HG02763 (cell line): ENCODE measurements at regions not wholly inside any gene's neighbourhood (a gene's known extent, or its start where the extent isn't known, plus 50 kb on each side); places are given as distances from the start of the nearest gene placed in this dataset.
A peak's percentile ranks its signal among the peaks of the same experiment; 100 is the strongest.

ENCODE experiments used
- ATAC-seq: cut with Tn5 transposase; IDR thresholded peaks from one replicate; pipeline ENCODE4 v1.9.1; 2021; ENCODE audit warnings: mild to moderate bottlenecking, moderate library complexity; ENCODE audit not compliant: unreplicated experiment

- ATAC-seq: no peak
Observed at GRCh38 chr12:87930033-87930432, 99.2 kb downstream of the C12orf50 start.

GRCh38 chr12:87929346-87929745, 99.9 kb downstream of the C12orf50 start:
- ATAC-seq: no peak

- no peak for ATAC-seq
Observed at GRCh38 chr12:87928031-87928430, 101.2 kb downstream of the C12orf50 start.

GRCh38 chr12:87925021-87925420, 104.2 kb downstream of the C12orf50 start:
- ATAC-seq: no peak

DNA sequence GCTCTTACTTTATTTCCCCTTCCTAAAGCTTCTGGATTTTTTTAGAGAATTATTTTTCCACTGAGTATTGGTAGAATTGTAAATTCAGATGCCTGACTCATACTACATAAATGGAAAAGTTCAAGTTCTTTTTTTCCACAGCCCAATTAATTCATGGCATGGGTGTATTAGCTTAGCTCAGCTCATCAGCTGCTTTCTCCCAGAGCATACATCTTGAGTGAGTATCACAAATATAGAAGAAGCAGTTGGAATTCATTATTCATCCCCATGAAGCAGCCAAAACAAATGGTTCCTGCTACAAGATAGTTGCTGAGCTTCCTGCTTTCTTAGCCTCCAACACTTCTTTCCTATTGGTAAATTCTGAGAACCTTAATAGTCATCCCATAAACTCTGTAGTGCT, 105.1 kb downstream of the C12orf50 start:
- no peak for ATAC-seq

DNA sequence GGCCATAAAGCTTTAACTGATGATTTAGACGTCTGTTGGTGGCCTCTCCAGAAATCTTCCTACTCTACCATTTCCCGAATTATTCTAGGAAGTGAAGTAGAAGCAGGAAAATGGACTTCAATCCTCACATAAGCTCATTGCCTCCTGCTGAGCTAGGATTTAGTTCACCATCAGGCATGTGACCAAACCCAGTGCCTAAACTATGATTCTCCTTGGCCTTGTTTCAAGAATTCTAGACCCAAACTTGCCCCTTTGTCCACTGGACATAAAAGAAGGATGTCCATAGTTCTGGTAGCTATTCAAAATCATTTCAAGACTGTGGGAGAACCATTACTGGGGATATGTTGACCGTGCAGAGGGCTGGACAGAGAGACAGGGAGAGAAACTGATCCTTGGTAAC, 105.8 kb downstream of the C12orf50 start:
- ATAC-seq: no peak

DNA sequence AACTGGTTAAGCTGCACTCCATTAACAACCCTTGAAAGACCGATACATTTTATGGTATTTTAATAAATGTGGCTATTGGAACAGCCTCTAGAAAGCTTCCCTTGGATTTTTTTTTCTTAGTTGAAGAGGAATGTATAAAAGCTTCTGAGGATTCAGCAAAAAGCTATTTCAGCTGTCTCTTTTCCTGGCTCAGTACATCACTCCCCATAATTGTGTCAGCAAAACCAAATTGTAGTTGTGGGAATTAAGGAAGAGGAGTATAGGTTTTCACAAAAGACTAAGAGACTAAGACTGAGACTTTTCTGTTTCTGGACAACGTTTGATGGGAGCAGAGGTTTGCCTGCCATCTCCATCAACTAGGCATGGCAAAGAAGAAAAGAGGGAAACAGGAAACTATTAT, 106.5 kb downstream of the C12orf50 start:
- no peak for ATAC-seq

- ATAC-seq: no peak
Observed at GRCh38 chr12:87921621-87922020, 107.6 kb downstream of the C12orf50 start.

GRCh38 chr12:87920139-87920538, 109.1 kb downstream of the C12orf50 start:
- no peak for ATAC-seq

DNA sequence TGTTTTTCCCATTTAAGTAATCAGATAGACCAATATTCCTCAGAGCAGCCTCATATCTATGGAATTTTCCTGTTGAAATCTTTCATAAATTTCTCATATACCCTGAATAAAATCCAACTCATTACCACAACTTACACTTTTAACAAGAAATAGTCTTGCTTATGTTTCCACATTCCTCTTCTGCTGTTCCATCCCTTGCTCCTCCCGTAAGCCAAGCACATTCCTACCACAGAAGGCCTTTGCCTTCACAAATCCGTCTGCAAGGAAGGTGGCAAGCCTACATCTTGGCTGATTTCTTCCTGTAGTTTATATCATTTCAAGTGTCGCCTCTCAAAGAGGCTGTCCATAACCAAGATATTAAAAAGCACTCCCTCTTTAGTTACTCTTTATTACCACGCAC, 127.7 kb downstream of the C12orf50 start:
- ATAC-seq: no peak

GRCh38 chr12:87897662-87898061, 131.5 kb downstream of the C12orf50 start:
- no peak for ATAC-seq

DNA sequence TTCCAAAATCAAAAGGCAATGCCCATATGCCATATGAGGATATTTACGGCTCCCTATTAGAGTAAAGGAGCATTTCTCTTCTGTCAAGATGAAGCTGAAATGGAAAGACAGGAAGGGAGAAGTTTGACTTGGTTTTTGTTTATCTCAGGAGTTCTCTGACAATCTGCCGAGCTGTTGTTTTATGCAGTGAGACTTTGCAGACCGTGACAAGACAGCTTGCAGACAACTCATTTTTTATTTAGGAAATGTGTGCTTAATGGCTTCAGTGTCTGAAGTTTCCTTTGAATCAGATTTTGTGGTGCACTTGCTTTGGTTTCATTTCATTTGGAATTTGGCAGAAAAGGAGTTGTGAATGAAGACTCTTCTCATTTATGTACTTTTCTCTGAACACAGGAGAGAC, 145.4 kb downstream of the C12orf50 start:
- no peak for ATAC-seq

- no peak for ATAC-seq
Observed at GRCh38 chr12:87879141-87879540, 150.1 kb downstream of the C12orf50 start.

GRCh38 chr12:87870493-87871460, 158.4 kb downstream of the C12orf50 start:
- no peak for ATAC-seq

- no peak for ATAC-seq
Observed at GRCh38 chr12:87870061-87870460, 159.1 kb downstream of the C12orf50 start.

DNA sequence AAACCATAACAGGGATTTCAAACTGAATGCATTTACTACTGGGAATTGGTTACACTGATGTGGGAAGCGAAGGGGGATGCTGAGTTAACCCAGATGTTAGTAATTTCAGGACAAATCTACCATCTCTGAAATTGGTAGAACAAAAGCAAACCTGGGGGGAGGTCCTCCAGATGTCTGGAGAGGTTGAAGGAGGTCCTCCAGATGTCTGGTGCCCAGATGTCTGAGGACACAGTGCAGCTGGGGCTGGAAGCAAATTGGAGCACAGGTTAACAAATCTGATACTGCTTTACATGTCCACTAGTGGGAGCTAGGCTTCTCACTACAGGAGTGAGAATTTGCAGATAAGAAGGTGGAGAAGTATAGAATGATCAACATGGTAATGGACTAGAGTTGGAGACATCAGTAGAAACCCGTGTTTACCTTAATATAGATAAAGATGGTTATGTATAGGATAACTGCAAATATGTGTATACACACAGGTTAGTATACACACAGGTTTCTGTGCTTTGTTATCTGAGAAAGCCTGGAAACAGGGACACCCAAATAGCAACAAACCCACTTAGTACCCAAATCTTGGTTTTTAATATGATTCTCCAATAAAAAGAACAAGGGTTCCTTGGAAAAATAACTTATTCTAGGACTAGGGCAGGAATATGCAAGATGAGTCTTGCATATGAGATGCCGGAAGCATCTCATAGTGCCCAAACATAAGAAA, 162.5 kb downstream of the C12orf50 start:
- peak; percentile 42 for ATAC-seq

DNA sequence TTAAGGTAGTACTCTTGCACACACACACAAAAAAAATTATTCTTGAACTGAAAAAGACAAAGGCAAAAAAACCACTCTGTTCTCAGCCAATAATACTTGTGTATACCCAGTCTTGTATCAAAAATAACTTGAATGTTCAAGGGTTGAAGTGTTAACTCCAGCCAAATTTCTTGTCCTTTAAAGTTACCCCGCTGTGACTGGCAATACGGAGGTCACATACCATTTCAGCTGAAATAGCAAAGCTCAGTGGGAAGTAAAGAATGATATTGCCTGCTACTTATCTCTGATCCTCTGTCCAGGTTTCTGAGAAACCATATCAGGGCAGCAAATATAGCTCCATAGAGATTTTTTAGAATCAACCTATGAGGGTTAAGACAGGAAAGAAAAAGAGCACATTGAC, 167.4 kb downstream of the C12orf50 start:
- ATAC-seq: no peak

- no peak for ATAC-seq
Observed at GRCh38 chr12:87853448-87854003, 175.7 kb downstream of the C12orf50 start.

GRCh38 chr12:87849074-87849473, 180.1 kb downstream of the C12orf50 start:
- ATAC-seq: no peak

DNA sequence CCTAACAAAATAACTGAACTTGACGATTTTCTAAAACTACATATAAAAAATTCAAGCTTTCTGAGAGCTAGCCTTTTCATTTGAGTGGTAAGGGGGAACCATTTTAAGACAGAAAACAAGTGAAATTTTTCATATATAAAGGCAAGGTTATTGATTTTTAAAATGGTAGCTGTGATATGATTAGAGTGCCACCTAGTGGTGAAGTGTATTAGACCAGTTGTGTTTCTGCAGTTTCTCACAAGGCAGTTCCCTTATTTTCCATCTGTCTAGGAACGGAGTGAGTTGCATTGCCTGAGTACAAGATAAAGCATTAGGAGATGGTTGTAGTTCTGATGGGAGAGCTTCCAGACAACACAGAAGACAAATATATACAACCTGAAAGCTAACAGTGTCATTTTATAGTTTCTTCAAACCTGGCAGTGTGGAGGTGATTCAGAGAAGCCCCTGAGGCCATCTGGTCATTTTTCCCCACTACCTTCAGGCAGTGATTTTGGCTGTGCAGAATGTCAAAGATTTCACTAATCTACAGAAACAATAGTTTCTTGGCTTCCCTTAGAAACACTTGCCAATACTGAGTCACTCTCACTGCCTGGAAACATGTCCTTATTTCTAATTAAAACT, 180.8 kb downstream of the C12orf50 start:
- ATAC-seq: peak; percentile 77

GRCh38 chr12:87847147-87847546, 182.1 kb downstream of the C12orf50 start:
- no peak for ATAC-seq
